K562 (cell line): ENCODE measurements at regions not wholly inside any gene's neighbourhood (a gene's known extent, or its start where the extent isn't known, plus 50 kb on each side); places are given as distances from the start of the nearest gene placed in this dataset.

Experiments used
- ATF2 ChIP-seq: sonication (generic); formaldehyde crosslinking; IDR thresholded peaks from 2 replicates; pipeline ENCODE4 v1.8.1; 2022; ENCODE audit warnings: missing genetic modification reagents
- ATF3 ChIP-seq, 2 experiments: fragments of 450-650 bp in 1 of 2; sonication (generic) in 1 of 2; formaldehyde crosslinking in 1 of 2; IDR thresholded peaks in 1 of 2; conservative IDR thresholded peaks in 1 of 2; 2 replicates each; pipeline versions ENCODE4 v1.6.1 to v1.8.1; 2016 to 2023; ENCODE audit warnings: mild to moderate bottlenecking in 2 of 2, moderate library complexity in 2 of 2, inconsistent platforms in 1 of 2, missing genetic modification reagents in 1 of 2
- CTCF ChIP-seq, 3 experiments: IDR thresholded peaks in 2 of 3; conservative IDR thresholded peaks in 1 of 3; 2 replicates each; pipeline ENCODE4 v1.5.1; 2011 to 2012; ENCODE audit warnings: low read length in 3 of 3, mild to moderate bottlenecking in 3 of 3, control low read depth in 2 of 3, improper control_type of control experiment in 1 of 3, inconsistent platforms in 1 of 3, low read depth in 1 of 3, mixed read lengths in 1 of 3, moderate library complexity in 1 of 3; ENCODE audit not compliant: insufficient read depth in 2 of 3
- ESRRA ChIP-seq: fragments of 450-650 bp; IDR thresholded peaks from 2 replicates; pipeline ENCODE4 v1.6.1; 2014; ENCODE audit warnings: low read depth, mild to moderate bottlenecking, moderate library complexity, borderline replicate concordance
- GATAD2A ChIP-seq: fragments of 450-650 bp; IDR thresholded peaks from 2 replicates; pipeline ENCODE4 v1.6.1; 2017
- KLF16 ChIP-seq: IDR thresholded peaks from 2 replicates; pipeline ENCODE4 v1.6.1; 2016; ENCODE audit warnings: antibody characterized with exemption
- NR2C2 ChIP-seq, 2 experiments: fragments of 200-800 bp in 1 of 2; sonication (Bioruptor generic) in 1 of 2; sonication (generic) in 1 of 2; formaldehyde crosslinking in 1 of 2; IDR thresholded peaks; 2 replicates each; pipeline versions ENCODE4 v1.6.1 to v1.8.0; 2016 to 2022; ENCODE audit warnings: mild to moderate bottlenecking in 1 of 2, missing compliant biosample characterization in 1 of 2, missing genetic modification characterization in 1 of 2, missing genetic modification reagents in 1 of 2
- PATZ1 ChIP-seq: fragments of 250-450 bp; sonication (Bioruptor Pico); IDR thresholded peaks from 2 replicates; pipeline ENCODE4 v1.5.0; 2020; ENCODE audit warnings: mild to moderate bottlenecking, borderline replicate concordance
- SMARCC2 ChIP-seq: fragments of 450-650 bp; IDR thresholded peaks from 2 replicates; pipeline ENCODE4 v1.6.1; 2017; ENCODE audit warnings: antibody characterized with exemption, moderate library complexity, mild to moderate bottlenecking, low read depth
- SMC3 ChIP-seq: conservative IDR thresholded peaks from 2 replicates; pipeline ENCODE4 v1.6.1; 2011; ENCODE audit warnings: low read depth, low read length, improper control_type of control experiment; ENCODE audit not compliant: insufficient read depth
- STAT6 ChIP-seq: sonication (generic); formaldehyde crosslinking; IDR thresholded peaks from 2 replicates; pipeline ENCODE4 v1.8.1; 2023; ENCODE audit warnings: mild to moderate bottlenecking, missing genetic modification reagents
- TAF1 ChIP-seq: IDR thresholded peaks from 2 replicates; pipeline ENCODE4 v1.6.1; 2011; ENCODE audit warnings: mild to moderate bottlenecking, low read length, moderate library complexity; ENCODE audit not compliant: insufficient read depth, control insufficient read depth, severe bottlenecking; ENCODE audit errors: extremely low read depth
- ZBTB26 ChIP-seq: fragments of 450-650 bp; formaldehyde crosslinking; IDR thresholded peaks from 2 replicates; pipeline ENCODE4 v1.4.0; 2022; ENCODE audit warnings: missing genetic modification characterization
- ZNF217 ChIP-seq: sonication (generic); formaldehyde crosslinking; IDR thresholded peaks from 2 replicates; pipeline ENCODE4 v1.8.0; 2022; ENCODE audit warnings: mild to moderate bottlenecking, missing genetic modification reagents

GRCh38 chr18:73646772-73647171, 500.9 kb downstream of the FBXO15 start:
- no peak for TF ChIP-seq ZBTB26
- no peak for TF ChIP-seq NR2C2 (CRISPR knock-in tag; IDR thresholded peaks at IDR 0.05)
- TF ChIP-seq NR2C2 (tag; IDR thresholded peaks at IDR 0.05), result no peak
- TF ChIP-seq PATZ1 (CRISPR knock-in tag), result no peak
- TF ChIP-seq TAF1, result no peak
- no peak for TF ChIP-seq ESRRA
- no peak for TF ChIP-seq SMC3
- TF ChIP-seq STAT6 (CRISPR knock-in tag), result no peak
- TF ChIP-seq ZNF217, result no peak
- no peak for TF ChIP-seq KLF16
- no peak for TF ChIP-seq SMARCC2
- no peak for TF ChIP-seq CTCF (IDR thresholded peaks at IDR 0.05 in 2 of 3, conservative IDR thresholded peaks at IDR 0.05 in 1 of 3; ENCODE audit: insufficient read depth in 2 of 3, low read depth in 1 of 3, low read length in 3 of 3)
- TF ChIP-seq ATF2 (CRISPR knock-in tag), result no peak
- no peak for TF ChIP-seq ATF3 (IDR thresholded peaks at IDR 0.05)
- no peak for TF ChIP-seq ATF3 (CRISPR knock-in tag; conservative IDR thresholded peaks at IDR 0.05)
- no peak for TF ChIP-seq GATAD2A
